Caki2 (cell line): ENCODE measurements at regions not wholly inside any gene's neighbourhood (a gene's known extent, or its start where the extent isn't known, plus 50 kb on each side); places are given as distances from the start of the nearest gene placed in this dataset.

Source experiments
- DNase-seq: peaks from one replicate; pipeline ENCODE4 v3.0.0-alpha.2; 2015; ENCODE audit warnings: low read depth
- in situ Hi-C: cut with HindIII; loops from 2 replicates; pipeline ENCODE4 v1.10.0; 2016; ENCODE audit warnings: low sequenced_read_pairs, low pct_unique_long_range_greater_than_20kb, mixed read lengths

- in situ Hi-C loops: no loop called here
Measured at GRCh38 chr22:48807155-48807554, 1020.5 kb downstream of the BRD1 start.

DNA sequence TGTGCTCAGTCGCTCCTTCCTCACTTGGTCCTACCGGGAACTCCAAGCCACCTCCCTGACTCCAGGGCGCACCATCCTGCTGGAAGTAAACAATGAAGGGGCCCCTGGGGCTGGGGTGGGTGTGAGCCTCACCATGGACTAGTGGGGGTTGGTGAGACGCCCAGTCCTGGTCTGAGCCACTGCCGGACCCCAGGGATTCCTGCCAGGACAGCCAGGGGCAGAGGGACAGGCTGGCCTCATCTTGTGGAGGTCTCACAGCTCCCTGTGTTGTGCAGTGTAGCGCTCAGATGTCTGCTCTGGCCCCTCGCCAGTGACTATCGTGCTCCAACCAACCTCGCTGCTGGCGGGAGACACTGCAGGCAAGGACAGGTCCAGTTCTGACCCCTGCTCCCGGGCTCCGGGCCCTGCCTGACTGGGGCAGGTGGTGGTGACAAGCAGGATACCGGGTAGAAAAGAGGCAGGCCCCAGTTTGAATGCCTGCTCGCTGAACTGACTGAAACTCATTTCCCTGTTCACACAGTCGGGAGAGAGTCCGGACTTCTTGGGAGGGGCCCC is 1021.4 kb downstream of the BRD1 start:
- no peak for DNase-seq
- in situ Hi-C loops: no loop called here

More at GRCh38 chr22:48807155-48807554, 1020.5 kb downstream of the BRD1 start:
- DNase-seq: no peak

GRCh38 chr22:48805516-48805915 is 1022.2 kb downstream of the BRD1 start:
- DNase-seq: no peak
- in situ Hi-C loops: no loop called here

GRCh38 chr22:48804811-48805301 is 1022.8 kb downstream of the BRD1 start:
- DNase-seq: no peak
- in situ Hi-C loops: no loop called here

- in situ Hi-C loops: no loop called here
- DNase-seq: no peak
Measured at GRCh38 chr22:48803948-48804810, 1023.5 kb downstream of the BRD1 start.

- in situ Hi-C loops: no loop called here
- DNase-seq: no peak
Measured at GRCh38 chr22:48803171-48803947, 1024.3 kb downstream of the BRD1 start.

DNA sequence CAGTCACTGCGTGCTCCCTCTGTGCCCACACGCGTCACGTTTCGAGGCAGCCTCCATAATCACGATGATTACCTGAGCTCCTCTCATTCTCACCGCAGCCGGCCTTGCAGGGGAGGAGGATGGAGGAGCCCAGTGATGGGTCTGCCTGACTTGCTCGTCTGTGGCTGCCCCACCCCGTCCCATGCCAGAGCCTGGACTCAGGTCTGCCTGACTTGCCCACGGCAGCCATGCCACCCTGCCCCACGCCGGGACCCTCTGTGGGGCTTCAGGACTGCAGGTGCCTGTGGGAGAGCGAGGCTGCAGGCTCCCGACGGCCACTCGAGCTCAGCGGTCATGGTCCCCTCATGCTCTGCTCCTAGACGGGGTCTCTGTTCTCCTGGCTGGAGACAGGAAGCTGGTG is 1025.1 kb downstream of the BRD1 start:
- in situ Hi-C loops: no loop called here
- no peak for DNase-seq

DNA sequence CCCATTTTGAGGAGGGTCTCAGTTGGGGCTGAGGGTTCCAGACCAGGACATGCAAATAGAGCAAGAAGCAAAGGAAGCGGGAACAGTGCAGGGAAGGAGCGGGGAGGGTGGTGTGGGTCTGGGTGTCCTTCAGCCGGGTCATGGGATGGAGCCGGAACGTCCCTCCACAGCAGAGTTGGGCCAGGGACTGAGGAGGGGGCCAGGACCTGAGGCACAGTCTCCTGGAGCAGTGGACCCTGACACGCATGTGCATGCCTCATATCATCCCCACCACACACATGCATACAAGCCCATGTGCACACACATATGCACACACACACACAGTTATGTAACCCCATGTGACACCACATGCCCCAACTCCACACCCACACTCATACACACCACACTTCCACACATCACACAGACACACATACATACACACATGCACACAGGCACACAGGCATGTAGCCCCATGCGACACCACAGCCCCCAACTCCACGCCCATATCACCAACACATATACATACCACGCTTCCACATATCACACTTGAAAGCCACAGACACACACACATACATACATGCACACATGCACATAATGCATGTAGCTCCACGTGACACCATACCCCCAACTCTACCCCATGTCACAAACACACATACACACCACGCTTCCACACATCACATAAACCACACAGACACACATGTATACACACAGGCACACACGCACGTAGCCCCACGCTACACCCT is 1026.6 kb downstream of the BRD1 start:
- no peak for DNase-seq
- in situ Hi-C loops: no loop called here

- DNase-seq: no peak
- in situ Hi-C loops: no loop called here
Measured at GRCh38 chr22:48800036-48800885, 1027.4 kb downstream of the BRD1 start.

GRCh38 chr22:48799227-48799970 is 1028.3 kb downstream of the BRD1 start:
- DNase-seq: peak; percentile 81
- in situ Hi-C loops: no loop called here

- no peak for DNase-seq
- in situ Hi-C loops: no loop called here
Measured at GRCh38 chr22:48798281-48799226, 1029.1 kb downstream of the BRD1 start.

- in situ Hi-C loops: no loop called here
- DNase-seq: no peak
Measured at GRCh38 chr22:48797731-48798130, 1029.9 kb downstream of the BRD1 start.

DNA sequence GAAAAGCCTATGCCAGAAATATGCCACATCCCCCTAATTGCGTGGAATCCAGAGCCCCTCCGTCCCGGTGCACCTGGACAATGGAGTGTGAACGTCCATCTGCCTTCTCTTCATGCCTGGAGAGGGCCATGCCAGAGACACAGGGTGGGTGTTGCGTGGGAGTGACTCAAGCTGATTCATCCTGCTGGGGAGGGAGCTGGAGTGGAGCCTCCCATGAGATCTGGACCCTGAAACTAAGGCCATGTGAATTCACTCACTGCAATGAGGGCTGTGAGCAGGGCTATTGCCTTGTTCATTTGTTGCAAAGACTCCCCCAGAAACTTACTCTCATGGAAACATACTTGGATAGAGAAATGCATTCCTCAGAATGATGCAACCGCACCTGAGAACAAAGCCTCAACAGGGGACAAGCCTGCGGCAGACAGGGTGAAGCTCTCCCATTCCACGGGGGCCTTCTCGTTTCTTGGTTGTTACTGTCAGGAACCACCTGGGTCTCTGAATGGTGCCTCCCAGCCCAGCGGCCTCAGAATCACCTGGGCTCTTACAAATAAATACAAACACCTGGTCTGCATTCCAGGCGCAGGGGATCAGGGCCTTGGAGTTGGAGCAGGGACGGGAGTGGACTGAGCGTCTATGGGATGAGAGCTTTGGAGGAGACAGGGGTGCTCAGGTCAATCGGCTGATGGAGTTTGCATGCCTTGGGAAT is 1031.2 kb downstream of the BRD1 start:
- in situ Hi-C loops: no loop called here
- DNase-seq: no peak

DNA sequence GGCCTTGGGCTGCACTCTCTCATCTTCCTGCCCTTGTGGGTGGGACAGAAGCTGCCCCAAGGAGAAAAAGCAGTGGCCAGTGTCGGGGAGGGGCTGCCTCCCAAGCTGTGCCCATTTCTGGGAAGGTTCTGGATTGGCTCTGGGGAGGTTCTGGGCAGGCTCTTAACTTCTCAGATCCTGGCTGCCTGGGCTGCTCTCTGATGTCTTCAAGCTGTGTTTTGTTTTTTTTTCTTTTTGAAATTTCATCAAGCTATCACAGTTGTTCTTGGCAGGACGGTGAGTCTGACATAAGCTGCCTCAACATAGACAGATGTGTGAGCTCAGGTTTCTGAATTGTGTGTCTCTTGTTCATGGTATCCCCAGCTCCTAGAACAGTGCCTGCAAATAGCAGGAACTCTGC is 1032.0 kb downstream of the BRD1 start:
- no peak for DNase-seq
- in situ Hi-C loops: no loop called here

GRCh38 chr22:48794906-48795305 is 1032.8 kb downstream of the BRD1 start:
- in situ Hi-C loops: no loop called here
- DNase-seq: no peak
